SK-N-SH (cell line): ENCODE measurements at regions not wholly inside any gene's neighbourhood (a gene's known extent, or its start where the extent isn't known, plus 50 kb on each side); places are given as distances from the start of the nearest gene placed in this dataset.
A peak's percentile ranks its signal among the peaks of the same experiment; 100 is the strongest.

Source experiments
- CTCF ChIA-PET: fragments of 300-600, 350-600 bp; formaldehyde crosslinking; extraction: SDS; loops from one replicate; lab custom pipeline; 2021; lab: Yijun Ruan, JAX
- POLR2A ChIA-PET: fragments of 350-600 bp; sonication (Branson Sonifier 250); formaldehyde crosslinking; extraction: SDS; loops from one replicate; lab custom pipeline; 2020; ENCODE audit warnings: antibody characterized with exemption, inconsistent platforms; lab: Yijun Ruan, JAX
- DNase-seq: peaks from one replicate; pipeline ENCODE4 v3.0.0; 2012
- H2AFZ ChIP-seq: fragments of 200-600 bp; sonication (generic); 2 replicates; pipeline ENCODE4 v1.8.1; 2016; ENCODE audit warnings: antibody characterized with exemption, mild to moderate bottlenecking, low read depth
- H3F3A ChIP-seq: fragments of 200-600 bp; sonication (generic); replicated peaks from 2 replicates; pipeline ENCODE3; 2016; ENCODE audit warnings: antibody characterized with exemption, mild to moderate bottlenecking; ENCODE audit not compliant: insufficient read depth
- H3K27ac ChIP-seq, 2 experiments: fragments of 200-500 bp in 1 of 2; fragments of 200-600 bp in 1 of 2; sonication (Bioruptor generic) in 1 of 2; sonication (generic), shearing (Covaris generic) in 1 of 2; 2 replicates each; pipeline versions ENCODE4 v1.5.1 to v1.6.1; 2014 to 2016; ENCODE audit warnings: low read depth in 2 of 2, inconsistent platforms in 1 of 2, low read length in 1 of 2, mild to moderate bottlenecking in 1 of 2, mixed read lengths in 1 of 2
- H3K27me3 ChIP-seq: fragments of 200-600 bp; sonication (generic), shearing (Covaris generic); 2 replicates; pipeline ENCODE4 v1.6.1; 2016; ENCODE audit warnings: mixed run types; ENCODE audit not compliant: insufficient read depth
- H3K36me3 ChIP-seq, 2 experiments: fragments of 200-500 bp in 1 of 2; fragments of 200-600 bp in 1 of 2; sonication (Bioruptor generic) in 1 of 2; sonication (generic) in 1 of 2; replicated peaks in 1 of 2; 2 replicates each; pipeline versions ENCODE3 to v1.5.1; 2014 to 2016; ENCODE audit warnings: low read length in 1 of 2, mild to moderate bottlenecking in 1 of 2; ENCODE audit not compliant: insufficient read depth in 2 of 2, control insufficient read depth in 1 of 2
- H3K4me1 ChIP-seq, 2 experiments: fragments of 200-500 bp in 1 of 2; fragments of 200-600 bp in 1 of 2; sonication (Bioruptor generic) in 1 of 2; sonication (generic), shearing (Covaris generic) in 1 of 2; 2 replicates each; pipeline versions ENCODE4 v1.5.1 to v1.6.1; 2014 to 2016; ENCODE audit warnings: low read depth in 1 of 2, low read length in 1 of 2, mixed run types in 1 of 2; ENCODE audit not compliant: insufficient read depth in 2 of 2, control insufficient read depth in 1 of 2
- H3K4me2 ChIP-seq: fragments of 200-600 bp; sonication (generic), shearing (Covaris generic); 2 replicates; pipeline ENCODE4 v1.6.1; 2017; ENCODE audit warnings: mixed run types
- H3K4me3 ChIP-seq, 2 experiments: fragments of 200-500 bp in 1 of 2; fragments of 200-600 bp in 1 of 2; sonication (Bioruptor generic) in 1 of 2; sonication (generic), shearing (Covaris generic) in 1 of 2; 2 replicates each; pipeline versions ENCODE4 v1.5.1 to v1.8.1; 2014 to 2016; ENCODE audit warnings: low read depth in 2 of 2, inconsistent platforms in 1 of 2, low read length in 1 of 2, mild to moderate bottlenecking in 1 of 2, mixed read lengths in 1 of 2, moderate library complexity in 1 of 2
- H3K79me2 ChIP-seq: fragments of 200-600 bp; sonication (generic); 2 replicates; pipeline ENCODE4 v1.8.1; 2017; ENCODE audit warnings: mild to moderate bottlenecking; ENCODE audit not compliant: insufficient read depth
- H3K9ac ChIP-seq: fragments of 200-600 bp; sonication (generic); 2 replicates; pipeline ENCODE4 v1.6.1; 2017; ENCODE audit warnings: mixed run types
- H3K9me2 ChIP-seq: fragments of 200-600 bp; sonication (generic); 2 replicates; pipeline ENCODE4 v1.6.1; 2017; ENCODE audit warnings: mixed run types
- H3K9me3 ChIP-seq: fragments of 200-600 bp; sonication (generic); 2 replicates; pipeline ENCODE4 v1.6.1; 2017; ENCODE audit warnings: mixed run types, mild to moderate bottlenecking, moderate library complexity
- H4K20me1 ChIP-seq: fragments of 200-600 bp; sonication (generic); 2 replicates; pipeline ENCODE4 v1.6.1; 2017; ENCODE audit warnings: mild to moderate bottlenecking, mixed run types; ENCODE audit not compliant: insufficient read depth
- EZH2phosphoT487 ChIP-seq: fragments of 200-600 bp; sonication (generic); IDR thresholded peaks from 2 replicates; pipeline ENCODE4 v1.6.1; 2017; ENCODE audit warnings: low read depth, mixed run types, mild to moderate bottlenecking, antibody characterized with exemption, moderate library complexity, borderline replicate concordance
- FOSL2 ChIP-seq: IDR thresholded peaks from 2 replicates; pipeline ENCODE4 v1.4.0; 2012; ENCODE audit warnings: low read depth, mild to moderate bottlenecking, moderate library complexity, borderline replicate concordance
- FOXJ3 ChIP-seq: sonication (generic); formaldehyde crosslinking; IDR thresholded peaks from 2 replicates; pipeline ENCODE4 v1.5.1; 2020; ENCODE audit warnings: mild to moderate bottlenecking, missing genetic modification reagents
- FOXM1 ChIP-seq: IDR thresholded peaks from 2 replicates; pipeline ENCODE4 v1.4.0; 2012; ENCODE audit warnings: low read depth, mild to moderate bottlenecking
- GABPA ChIP-seq: IDR thresholded peaks from 2 replicates; pipeline ENCODE4 v1.4.0; 2012; ENCODE audit warnings: low read depth, mild to moderate bottlenecking
- GATA2 ChIP-seq: sonication (generic); formaldehyde crosslinking; IDR thresholded peaks from 2 replicates; pipeline ENCODE4 v1.5.0; 2020; ENCODE audit warnings: mild to moderate bottlenecking, missing genetic modification reagents
- JUND ChIP-seq: IDR thresholded peaks from 2 replicates; pipeline ENCODE4 v1.4.0; 2012
- MEF2A ChIP-seq: IDR thresholded peaks from 2 replicates; pipeline ENCODE4 v1.4.0; 2012; ENCODE audit warnings: low read depth, borderline replicate concordance
- NRF1 ChIP-seq: IDR thresholded peaks from 2 replicates; pipeline ENCODE4 v1.6.1; 2012; ENCODE audit warnings: low read depth, mild to moderate bottlenecking, low read length
- POLR2AphosphoS5 ChIP-seq: IDR thresholded peaks from 2 replicates; pipeline ENCODE4 v1.6.1; 2012; ENCODE audit warnings: low read depth, low read length
- RAD21 ChIP-seq: IDR thresholded peaks from 2 replicates; pipeline ENCODE4 v1.6.1; 2012; ENCODE audit warnings: mild to moderate bottlenecking, low read length
- TAF1 ChIP-seq: IDR thresholded peaks from 2 replicates; pipeline ENCODE4 v1.6.1; 2012; ENCODE audit warnings: low read depth, mild to moderate bottlenecking, low read length, moderate library complexity, borderline replicate concordance
- TEAD4 ChIP-seq: IDR thresholded peaks from 2 replicates; pipeline ENCODE4 v1.4.0; 2012; ENCODE audit warnings: mild to moderate bottlenecking, borderline replicate concordance; ENCODE audit not compliant: insufficient read depth
- YY1 ChIP-seq: IDR thresholded peaks from 2 replicates; pipeline ENCODE4 v1.4.0; 2012; ENCODE audit warnings: low read depth, mild to moderate bottlenecking
- WGBS: methylation state at CpG from one replicate; pipeline ENCODE4 v1.1.6; 2017; ENCODE audit warnings: low lambda C conversion rate; 5-methylcytosine and 5-hydroxymethylcytosine counted together
- TF ChIP-seq, protein P1 (sequence below): fragments of 150-350 bp; IDR thresholded peaks from 2 replicates; pipeline ENCODE4 v1.6.1; 2017; ENCODE audit warnings: antibody characterized with exemption, low read length, low read depth, borderline replicate concordance
- TF ChIP-seq, protein P2 (sequence below): IDR thresholded peaks from 2 replicates; pipeline ENCODE4 v1.6.1; 2012; ENCODE audit warnings: mild to moderate bottlenecking, low read depth, low read length, moderate library complexity
- TF ChIP-seq, protein P3 (sequence below): IDR thresholded peaks from 2 replicates; pipeline ENCODE4 v1.4.0; 2012; ENCODE audit warnings: low read depth, borderline replicate concordance

DNA sequence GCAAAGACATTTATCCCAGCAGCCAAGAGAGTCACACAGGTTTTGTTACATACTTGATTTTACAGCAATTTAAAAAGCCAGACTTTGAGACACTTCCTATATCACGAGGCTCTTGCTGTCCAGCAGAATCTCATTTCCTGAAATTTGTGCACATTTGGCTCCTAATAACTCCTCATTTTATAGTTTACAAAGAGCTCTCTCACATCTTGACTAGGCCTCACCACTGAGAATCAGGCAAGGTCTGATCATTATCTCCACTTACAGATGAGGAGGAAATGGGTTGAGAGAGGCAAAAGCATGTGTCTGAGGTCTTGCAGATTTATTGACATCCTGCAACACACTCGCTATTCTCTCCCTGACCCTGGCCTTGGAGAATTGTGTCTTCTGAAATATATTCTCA is 426.8 kb downstream of the MAFB start:
- Histone ChIP-seq H3K9me3 (no peaks in the 10 kb centered on the region), H3K4me1 (peaks cover 0 to 4% of the 10 kb centered on the region in 2 experiments; a peak in 2 of 4 replicates), H3K4me2 (no peak overlapping the region), H3K27ac (peak overlapping the region in 1 of 2 experiments; percentile 43; a peak in 2 of 4 replicates), H3K79me2 (no peaks in the 10 kb centered on the region), H3K36me3 (no peaks in the 10 kb centered on the region), H3K4me3 (no peak overlapping the region), H3K9me2 (no peaks in the 10 kb centered on the region)
- CTCF ChIA-PET, result interaction anchor here (1.5 to 3.9 kb wide), 2 partner anchors 12 to 428 kb away, joined by 6 to 19 read pairs; partner anchors contain the start of gene MAFB
- WGBS, result 18% methylated on average over 2 of the region's 2 CpGs
- peak; percentile 27 for DNase-seq
- POLR2A ChIA-PET, result no interaction called here
- TF ChIP-seq JUND (no peak), GATA2 (peak; percentile 45; the same call in 1 of the 2 replicates), FOXM1 (no peak)
- TF ChIP-seq, all 33 proteins: peak for 1
- no peaks in the 10 kb centered on the region for H4K20me1 ChIP-seq
- no peak overlapping the region for H2AFZ ChIP-seq
- H3K9ac ChIP-seq, result no peak overlapping the region
- no peaks in the 10 kb centered on the region for H3F3A ChIP-seq
- H3K27me3 ChIP-seq, result no peaks in the 10 kb centered on the region

DNA sequence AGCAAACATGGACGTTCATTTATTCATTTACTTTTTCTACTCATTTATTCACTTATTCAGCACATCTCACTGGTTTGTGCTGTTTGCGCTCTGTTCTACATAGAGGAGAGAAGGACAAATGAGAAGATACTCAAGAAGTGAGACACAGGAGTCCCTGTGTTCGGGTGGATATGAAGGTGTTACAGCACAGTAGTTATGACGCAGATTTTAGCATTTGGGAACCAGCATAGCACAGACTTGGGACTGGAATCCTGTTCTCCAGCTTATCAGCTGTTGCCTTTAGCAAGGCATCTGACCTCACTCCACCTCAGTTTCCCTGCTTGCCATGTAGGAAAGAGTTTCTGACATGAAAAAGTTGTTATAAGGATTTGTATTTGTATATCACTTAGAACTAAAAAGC is 430.1 kb downstream of the MAFB start:
- H3K4me2 ChIP-seq, result no peak overlapping the region
- no peak overlapping the region for H3K27ac ChIP-seq
- peaks cover 3 to 4% of the 10 kb centered on the region in 2 experiments; a peak in 2 of 4 replicates for H3K4me1 ChIP-seq
- no peaks in the 10 kb centered on the region for H4K20me1 ChIP-seq
- H2AFZ ChIP-seq, result no peak overlapping the region
- CTCF ChIA-PET, result no interaction called here
- 40% methylated on average over 4 of the region's 4 CpGs for WGBS
- no peak overlapping the region for H3K9ac ChIP-seq
- H3K4me3 ChIP-seq, result no peak overlapping the region
- no peaks in the 10 kb centered on the region for H3K9me2 ChIP-seq
- TF ChIP-seq, protein P1, sequence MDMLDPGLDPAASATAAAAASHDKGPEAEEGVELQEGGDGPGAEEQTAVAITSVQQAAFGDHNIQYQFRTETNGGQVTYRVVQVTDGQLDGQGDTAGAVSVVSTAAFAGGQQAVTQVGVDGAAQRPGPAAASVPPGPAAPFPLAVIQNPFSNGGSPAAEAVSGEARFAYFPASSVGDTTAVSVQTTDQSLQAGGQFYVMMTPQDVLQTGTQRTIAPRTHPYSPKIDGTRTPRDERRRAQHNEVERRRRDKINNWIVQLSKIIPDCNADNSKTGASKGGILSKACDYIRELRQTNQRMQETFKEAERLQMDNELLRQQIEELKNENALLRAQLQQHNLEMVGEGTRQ, result no peak
- TF ChIP-seq FOSL2 (no peak), GABPA (no peak), MEF2A (no peak)
- H3K9me3 ChIP-seq, result no peaks in the 10 kb centered on the region
- no peaks in the 10 kb centered on the region for H3K79me2 ChIP-seq
- no peak for DNase-seq
- no peaks in the 10 kb centered on the region for H3K36me3 ChIP-seq
- POLR2A ChIA-PET, result no interaction called here
- no peaks in the 10 kb centered on the region for H3F3A ChIP-seq
- H3K27me3 ChIP-seq, result no peaks in the 10 kb centered on the region

DNA sequence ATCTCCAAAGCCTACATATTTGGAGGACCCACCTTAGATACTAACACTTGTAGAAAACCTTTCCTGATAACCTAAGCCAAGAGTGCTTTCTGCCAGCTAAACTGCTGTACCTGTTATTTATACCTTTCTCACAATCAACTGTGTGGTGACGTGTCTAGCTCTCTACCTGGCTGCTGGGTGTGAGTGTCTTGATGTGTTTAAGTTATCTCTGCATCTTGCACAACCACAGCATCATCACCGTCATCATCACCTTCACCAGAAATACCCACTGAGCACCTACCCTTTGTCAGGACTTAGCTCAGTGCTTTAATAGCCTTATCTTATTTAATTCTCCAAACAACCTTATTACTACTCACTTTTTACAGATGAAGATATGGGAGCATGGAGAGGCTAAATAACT is 431.3 kb downstream of the MAFB start:
- H2AFZ ChIP-seq, result no peak overlapping the region
- H3K9ac ChIP-seq, result no peak overlapping the region
- H3K4me2 ChIP-seq, result no peak overlapping the region
- H3F3A ChIP-seq, result no peaks in the 10 kb centered on the region
- H3K27ac ChIP-seq, result no peak overlapping the region
- no peaks in the 10 kb centered on the region for H3K9me3 ChIP-seq
- H3K36me3 ChIP-seq, result no peaks in the 10 kb centered on the region
- no peaks in the 10 kb centered on the region for H4K20me1 ChIP-seq
- H3K9me2 ChIP-seq, result no peaks in the 10 kb centered on the region
- no peak overlapping the region; a peak in 1 of 4 replicates for H3K4me3 ChIP-seq
- DNase-seq, result no peak
- 39% methylated on average over 2 of the region's 2 CpGs for WGBS
- H3K79me2 ChIP-seq, result no peaks in the 10 kb centered on the region
- CTCF ChIA-PET, result no interaction called here
- H3K4me1 ChIP-seq, result peaks cover 2 to 3% of the 10 kb centered on the region in 2 experiments; a peak in 2 of 4 replicates
- POLR2A ChIA-PET, result no interaction called here
- no peaks in the 10 kb centered on the region for H3K27me3 ChIP-seq
- no peak for TF ChIP-seq TEAD4
- TF ChIP-seq EZH2phosphoT487, result no peak
- TF ChIP-seq, protein P2, sequence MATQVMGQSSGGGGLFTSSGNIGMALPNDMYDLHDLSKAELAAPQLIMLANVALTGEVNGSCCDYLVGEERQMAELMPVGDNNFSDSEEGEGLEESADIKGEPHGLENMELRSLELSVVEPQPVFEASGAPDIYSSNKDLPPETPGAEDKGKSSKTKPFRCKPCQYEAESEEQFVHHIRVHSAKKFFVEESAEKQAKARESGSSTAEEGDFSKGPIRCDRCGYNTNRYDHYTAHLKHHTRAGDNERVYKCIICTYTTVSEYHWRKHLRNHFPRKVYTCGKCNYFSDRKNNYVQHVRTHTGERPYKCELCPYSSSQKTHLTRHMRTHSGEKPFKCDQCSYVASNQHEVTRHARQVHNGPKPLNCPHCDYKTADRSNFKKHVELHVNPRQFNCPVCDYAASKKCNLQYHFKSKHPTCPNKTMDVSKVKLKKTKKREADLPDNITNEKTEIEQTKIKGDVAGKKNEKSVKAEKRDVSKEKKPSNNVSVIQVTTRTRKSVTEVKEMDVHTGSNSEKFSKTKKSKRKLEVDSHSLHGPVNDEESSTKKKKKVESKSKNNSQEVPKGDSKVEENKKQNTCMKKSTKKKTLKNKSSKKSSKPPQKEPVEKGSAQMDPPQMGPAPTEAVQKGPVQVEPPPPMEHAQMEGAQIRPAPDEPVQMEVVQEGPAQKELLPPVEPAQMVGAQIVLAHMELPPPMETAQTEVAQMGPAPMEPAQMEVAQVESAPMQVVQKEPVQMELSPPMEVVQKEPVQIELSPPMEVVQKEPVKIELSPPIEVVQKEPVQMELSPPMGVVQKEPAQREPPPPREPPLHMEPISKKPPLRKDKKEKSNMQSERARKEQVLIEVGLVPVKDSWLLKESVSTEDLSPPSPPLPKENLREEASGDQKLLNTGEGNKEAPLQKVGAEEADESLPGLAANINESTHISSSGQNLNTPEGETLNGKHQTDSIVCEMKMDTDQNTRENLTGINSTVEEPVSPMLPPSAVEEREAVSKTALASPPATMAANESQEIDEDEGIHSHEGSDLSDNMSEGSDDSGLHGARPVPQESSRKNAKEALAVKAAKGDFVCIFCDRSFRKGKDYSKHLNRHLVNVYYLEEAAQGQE, result no peak
- TF ChIP-seq, protein P3, sequence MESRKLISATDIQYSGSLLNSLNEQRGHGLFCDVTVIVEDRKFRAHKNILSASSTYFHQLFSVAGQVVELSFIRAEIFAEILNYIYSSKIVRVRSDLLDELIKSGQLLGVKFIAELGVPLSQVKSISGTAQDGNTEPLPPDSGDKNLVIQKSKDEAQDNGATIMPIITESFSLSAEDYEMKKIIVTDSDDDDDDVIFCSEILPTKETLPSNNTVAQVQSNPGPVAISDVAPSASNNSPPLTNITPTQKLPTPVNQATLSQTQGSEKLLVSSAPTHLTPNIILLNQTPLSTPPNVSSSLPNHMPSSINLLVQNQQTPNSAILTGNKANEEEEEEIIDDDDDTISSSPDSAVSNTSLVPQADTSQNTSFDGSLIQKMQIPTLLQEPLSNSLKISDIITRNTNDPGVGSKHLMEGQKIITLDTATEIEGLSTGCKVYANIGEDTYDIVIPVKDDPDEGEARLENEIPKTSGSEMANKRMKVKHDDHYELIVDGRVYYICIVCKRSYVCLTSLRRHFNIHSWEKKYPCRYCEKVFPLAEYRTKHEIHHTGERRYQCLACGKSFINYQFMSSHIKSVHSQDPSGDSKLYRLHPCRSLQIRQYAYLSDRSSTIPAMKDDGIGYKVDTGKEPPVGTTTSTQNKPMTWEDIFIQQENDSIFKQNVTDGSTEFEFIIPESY, result no peak
- TF ChIP-seq FOXJ3 (CRISPR knock-in tag), result no peak
- no peak for TF ChIP-seq YY1
- TF ChIP-seq JUND, result no peak
- no peak for TF ChIP-seq NRF1
- no peak for TF ChIP-seq TAF1
- TF ChIP-seq POLR2AphosphoS5, result no peak
- no peak for TF ChIP-seq RAD21
- no peak for TF ChIP-seq FOSL2
- no peak for TF ChIP-seq FOXM1
